ENCODE measurements at regions not wholly inside any gene's neighbourhood (a gene's known extent, or its start where the extent isn't known, plus 50 kb on each side); places are given as distances from the start of the nearest gene placed in this dataset.

GRCh38 chr16:63720848-63721247 lies 1401.0 kb downstream of the CDH11 start:
- TF ChIP-seq, protein P1, sequence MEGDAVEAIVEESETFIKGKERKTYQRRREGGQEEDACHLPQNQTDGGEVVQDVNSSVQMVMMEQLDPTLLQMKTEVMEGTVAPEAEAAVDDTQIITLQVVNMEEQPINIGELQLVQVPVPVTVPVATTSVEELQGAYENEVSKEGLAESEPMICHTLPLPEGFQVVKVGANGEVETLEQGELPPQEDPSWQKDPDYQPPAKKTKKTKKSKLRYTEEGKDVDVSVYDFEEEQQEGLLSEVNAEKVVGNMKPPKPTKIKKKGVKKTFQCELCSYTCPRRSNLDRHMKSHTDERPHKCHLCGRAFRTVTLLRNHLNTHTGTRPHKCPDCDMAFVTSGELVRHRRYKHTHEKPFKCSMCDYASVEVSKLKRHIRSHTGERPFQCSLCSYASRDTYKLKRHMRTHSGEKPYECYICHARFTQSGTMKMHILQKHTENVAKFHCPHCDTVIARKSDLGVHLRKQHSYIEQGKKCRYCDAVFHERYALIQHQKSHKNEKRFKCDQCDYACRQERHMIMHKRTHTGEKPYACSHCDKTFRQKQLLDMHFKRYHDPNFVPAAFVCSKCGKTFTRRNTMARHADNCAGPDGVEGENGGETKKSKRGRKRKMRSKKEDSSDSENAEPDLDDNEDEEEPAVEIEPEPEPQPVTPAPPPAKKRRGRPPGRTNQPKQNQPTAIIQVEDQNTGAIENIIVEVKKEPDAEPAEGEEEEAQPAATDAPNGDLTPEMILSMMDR (IDR thresholded peaks at IDR 0.05), result no peak; the same call in 1 of the 2 replicates
- TF ChIP-seq, protein P2, sequence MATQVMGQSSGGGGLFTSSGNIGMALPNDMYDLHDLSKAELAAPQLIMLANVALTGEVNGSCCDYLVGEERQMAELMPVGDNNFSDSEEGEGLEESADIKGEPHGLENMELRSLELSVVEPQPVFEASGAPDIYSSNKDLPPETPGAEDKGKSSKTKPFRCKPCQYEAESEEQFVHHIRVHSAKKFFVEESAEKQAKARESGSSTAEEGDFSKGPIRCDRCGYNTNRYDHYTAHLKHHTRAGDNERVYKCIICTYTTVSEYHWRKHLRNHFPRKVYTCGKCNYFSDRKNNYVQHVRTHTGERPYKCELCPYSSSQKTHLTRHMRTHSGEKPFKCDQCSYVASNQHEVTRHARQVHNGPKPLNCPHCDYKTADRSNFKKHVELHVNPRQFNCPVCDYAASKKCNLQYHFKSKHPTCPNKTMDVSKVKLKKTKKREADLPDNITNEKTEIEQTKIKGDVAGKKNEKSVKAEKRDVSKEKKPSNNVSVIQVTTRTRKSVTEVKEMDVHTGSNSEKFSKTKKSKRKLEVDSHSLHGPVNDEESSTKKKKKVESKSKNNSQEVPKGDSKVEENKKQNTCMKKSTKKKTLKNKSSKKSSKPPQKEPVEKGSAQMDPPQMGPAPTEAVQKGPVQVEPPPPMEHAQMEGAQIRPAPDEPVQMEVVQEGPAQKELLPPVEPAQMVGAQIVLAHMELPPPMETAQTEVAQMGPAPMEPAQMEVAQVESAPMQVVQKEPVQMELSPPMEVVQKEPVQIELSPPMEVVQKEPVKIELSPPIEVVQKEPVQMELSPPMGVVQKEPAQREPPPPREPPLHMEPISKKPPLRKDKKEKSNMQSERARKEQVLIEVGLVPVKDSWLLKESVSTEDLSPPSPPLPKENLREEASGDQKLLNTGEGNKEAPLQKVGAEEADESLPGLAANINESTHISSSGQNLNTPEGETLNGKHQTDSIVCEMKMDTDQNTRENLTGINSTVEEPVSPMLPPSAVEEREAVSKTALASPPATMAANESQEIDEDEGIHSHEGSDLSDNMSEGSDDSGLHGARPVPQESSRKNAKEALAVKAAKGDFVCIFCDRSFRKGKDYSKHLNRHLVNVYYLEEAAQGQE (IDR thresholded peaks at IDR 0.05; ENCODE audit: insufficient read depth in 1 of 2, low read depth in 2 of 2, low read length in 1 of 2), result no peak
- TF ChIP-seq POLR2AphosphoS5 (IDR thresholded peaks at IDR 0.05; ENCODE audit: low read depth, low read length) (no peak), SIN3A (IDR thresholded peaks at IDR 0.05; ENCODE audit: borderline replicate concordance, insufficient read depth, low read depth, low read length) (no peak), TCF7L2 (IDR thresholded peaks at IDR 0.05; ENCODE audit: low read depth, low read length) (no peak)
